ENCODE measurements at regions not wholly inside any gene's neighbourhood (a gene's known extent, or its start where the extent isn't known, plus 50 kb on each side); places are given as distances from the start of the nearest gene placed in this dataset.
"Not testable (repeated sequence)": the region's sequence is repeated elsewhere in the genome, so short reads cannot be mapped to it uniquely, and the experiment has no call there.

- DNase-seq, result no peak
Measured at GRCh38 chr3:20539666-20540065, 353.7 kb upstream of the SGO1 start.

DNA sequence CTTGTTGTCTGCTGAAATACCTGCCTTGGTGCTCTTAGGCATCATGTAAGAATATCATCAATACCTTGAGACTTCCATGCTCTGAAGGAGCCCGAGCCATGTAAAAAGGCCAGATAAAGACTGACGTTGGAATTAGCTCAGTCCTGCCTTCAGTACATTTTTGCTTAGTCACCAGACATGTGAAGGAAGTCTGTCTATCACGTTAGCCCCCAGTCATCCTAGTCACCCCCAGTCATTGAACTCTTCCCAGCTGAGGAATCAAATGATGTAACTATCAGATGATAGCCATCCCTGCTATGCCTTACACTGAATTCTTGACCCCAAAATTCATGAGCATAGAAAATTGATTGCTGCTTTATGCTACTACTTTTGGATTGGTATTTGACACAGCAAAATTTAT is 351.2 kb upstream of the SGO1 start:
- DNase-seq, result no peak

DNA sequence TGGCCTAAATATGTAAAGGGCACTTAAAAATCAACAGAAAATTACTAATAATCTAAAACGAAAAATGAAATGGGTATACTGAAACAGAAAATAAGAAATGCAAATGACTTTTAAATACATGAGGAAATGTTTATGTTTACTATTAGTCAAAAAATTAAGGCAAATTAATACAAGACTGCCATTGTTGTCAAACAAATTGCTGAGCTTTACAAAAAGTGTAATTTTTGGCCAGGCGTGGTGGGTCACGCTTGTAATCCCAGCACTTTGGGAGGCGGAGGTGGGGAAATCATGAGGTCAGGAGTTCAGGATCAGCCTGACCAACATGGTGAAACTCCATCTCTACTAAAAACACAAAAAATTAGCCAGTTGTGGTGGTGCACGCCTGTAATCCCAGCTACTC is 343.9 kb upstream of the SGO1 start:
- DNase-seq, result no peak

DNA sequence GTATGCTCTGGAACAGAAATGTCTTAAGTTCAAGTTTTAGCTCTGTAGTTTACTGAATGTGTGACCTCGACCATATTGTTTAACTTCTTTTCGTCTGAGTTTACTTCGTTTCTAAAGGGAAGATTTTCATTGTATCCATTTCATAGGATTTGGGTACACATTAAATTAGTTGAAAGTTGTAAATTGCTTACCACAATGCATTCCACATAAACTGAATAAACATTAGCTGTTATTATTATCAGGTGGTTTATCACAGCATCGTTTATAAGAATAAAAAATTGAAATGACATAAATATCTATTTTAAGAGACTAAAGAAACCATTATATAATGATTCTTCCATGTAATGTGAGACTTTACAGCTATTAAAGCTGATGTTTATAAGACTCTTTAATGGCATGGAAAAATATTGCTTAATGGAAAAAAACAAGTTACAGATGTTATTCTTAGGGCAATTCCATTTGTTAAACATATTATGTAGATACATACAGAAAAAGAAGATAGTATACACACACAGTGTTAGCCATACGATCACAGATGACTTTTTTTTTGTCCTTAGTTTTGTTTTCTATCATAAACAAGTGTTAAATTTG is 342.3 kb upstream of the SGO1 start:
- DNase-seq, result no peak

DNA sequence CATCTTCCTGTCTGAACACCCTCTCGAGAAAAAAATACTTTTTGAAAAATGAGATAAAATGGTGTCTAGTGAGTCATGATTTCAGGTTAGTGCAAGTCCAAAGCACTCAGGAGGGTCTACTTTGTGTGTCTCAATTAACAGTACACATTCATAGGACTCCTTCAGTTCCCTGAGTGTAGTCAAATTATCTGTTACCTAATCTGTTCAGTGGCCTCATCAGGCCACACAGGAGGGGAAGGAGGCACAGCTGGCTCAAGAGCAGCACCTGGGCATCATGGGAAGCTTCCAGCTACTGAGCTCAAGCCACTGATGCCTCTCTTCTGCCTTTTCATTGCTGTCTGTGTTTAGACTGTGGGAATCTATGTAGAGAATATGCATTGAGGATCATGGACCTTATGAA is 341.4 kb upstream of the SGO1 start:
- DNase-seq, result no peak

- no peak for DNase-seq
Measured at GRCh38 chr3:20524328-20524727, 338.3 kb upstream of the SGO1 start.

DNA sequence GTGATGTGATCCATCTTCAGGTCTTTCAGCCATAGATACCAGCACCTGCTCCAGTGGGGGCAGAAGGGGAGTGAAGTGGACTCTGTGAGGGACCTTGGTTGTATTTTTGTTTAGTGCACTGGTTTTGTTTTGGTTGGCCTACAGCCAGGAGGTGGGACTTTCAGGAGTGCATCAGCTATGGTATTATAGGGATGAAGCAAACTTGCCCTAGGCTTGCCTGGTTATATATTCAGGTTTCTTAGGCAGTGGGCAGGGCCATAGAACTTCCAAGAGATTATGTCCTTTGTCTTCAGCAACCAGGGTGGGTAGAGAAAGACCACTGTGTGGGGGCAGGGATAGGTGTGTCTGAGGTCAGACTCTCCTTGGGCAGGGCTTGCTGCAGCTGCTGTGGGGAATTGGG is 337.3 kb upstream of the SGO1 start:
- DNase-seq, result no peak

- not testable (repeated sequence) for DNase-seq
Measured at GRCh38 chr3:20517316-20517715, 331.3 kb upstream of the SGO1 start.

- DNase-seq, result no peak
Measured at GRCh38 chr3:20516311-20516710, 330.3 kb upstream of the SGO1 start.

- no peak for DNase-seq
Measured at GRCh38 chr3:20515834-20516233, 329.8 kb upstream of the SGO1 start.

DNA sequence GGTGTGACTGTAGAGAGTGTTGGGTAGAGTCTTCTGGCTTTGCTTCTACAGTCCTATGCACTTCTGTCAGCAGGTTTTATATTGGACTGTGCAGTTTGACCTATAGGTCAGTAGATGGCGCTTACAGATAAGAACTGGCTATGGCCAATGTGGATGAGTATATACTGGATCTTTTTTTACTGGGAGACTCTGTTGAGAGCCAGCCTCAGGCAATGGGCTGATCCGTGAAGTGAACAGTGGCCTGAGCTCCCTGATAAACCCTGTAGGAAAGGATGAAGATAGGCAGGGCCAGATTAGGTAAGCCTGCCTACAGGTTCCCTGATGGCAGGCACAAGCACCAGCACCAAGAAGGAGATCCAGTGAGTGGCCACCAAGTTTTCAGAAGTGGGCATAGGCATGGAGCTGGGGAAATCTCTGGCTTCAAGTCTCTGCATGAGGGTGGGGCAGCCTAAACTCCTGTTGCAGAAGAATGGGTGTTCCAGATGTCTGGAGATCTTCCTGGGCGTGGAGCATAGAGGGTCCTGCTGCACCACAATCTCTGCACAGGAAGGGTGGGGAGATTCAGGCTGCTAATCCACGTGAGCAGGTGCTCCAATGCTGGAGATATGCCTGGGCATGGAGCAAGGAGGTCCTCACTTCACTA is 326.0 kb upstream of the SGO1 start:
- no peak for DNase-seq

- no peak for DNase-seq
Measured at GRCh38 chr3:20510396-20510795, 324.4 kb upstream of the SGO1 start.

DNA sequence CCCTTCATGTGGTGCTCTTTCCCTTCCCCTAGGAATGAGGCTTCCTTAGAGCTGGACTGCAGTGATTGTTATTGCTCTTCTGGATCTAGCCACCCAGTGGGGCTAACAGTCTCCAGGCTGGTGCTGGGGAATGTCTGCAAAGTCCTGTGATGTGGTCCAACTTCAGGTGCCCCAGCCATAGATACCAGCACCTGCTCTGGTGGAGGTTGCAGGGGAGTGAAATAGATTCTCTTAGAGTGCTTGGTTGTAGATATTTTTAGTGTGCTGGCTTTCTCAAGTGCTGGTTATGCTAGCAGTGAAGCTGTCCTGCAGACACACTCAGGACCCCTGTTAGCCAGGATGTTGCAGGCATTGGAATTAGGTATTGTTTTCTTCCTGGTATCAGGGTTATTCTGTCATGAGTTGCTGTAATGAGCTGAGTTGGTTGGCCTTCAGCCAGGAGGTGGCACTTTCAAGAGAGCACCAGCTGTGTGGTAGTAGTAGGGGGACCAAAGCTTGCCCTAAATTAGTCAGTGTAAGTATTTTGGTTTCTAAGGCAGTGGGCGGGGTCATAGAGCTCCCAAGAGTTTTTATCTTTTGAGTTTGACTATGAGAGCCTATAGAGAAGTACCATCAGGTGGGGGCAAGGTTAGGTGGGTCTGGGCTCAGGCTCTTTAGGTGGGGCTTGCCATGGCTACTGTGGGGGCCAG is 317.5 kb upstream of the SGO1 start:
- DNase-seq, result no peak

DNA sequence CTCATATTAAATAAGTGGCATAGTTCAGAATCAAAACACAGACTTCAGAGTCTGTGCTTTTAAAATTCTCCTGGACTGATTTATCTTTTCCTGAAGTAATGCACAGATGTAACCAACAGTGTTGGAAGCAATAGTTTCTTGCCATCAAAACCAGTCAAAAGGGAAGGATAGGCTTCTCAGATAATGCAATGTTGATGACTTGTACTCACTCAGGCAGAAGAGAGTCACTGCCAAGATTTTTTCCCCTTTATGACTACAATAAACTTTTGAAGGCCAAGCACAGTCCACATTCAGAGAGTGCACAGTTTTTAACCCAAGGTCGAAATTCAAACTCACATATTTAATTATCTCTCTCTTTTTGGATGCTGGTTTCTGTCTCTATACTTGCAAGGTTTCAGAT is 305.0 kb upstream of the SGO1 start:
- DNase-seq, result no peak

- no peak for DNase-seq
Measured at GRCh38 chr3:20488151-20488550, 302.1 kb upstream of the SGO1 start.

DNA sequence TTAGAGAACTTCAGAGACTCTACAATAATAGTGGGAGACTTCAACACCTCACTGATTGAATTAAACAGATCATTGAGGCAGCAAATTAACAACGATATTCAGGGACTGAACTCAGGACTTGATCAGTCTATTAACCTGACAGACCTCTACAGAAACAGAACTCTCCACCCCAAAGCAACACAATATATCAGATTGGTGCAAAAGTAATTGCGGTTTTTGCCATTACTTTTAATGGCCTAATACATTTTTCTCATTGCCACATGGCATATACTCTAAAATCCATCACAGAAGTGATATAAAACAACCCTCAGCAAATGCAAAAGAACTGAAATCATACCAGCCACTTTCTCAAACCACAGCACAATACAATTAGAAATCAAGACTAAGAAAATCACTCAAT is 298.1 kb upstream of the SGO1 start:
- DNase-seq, result no peak

DNA sequence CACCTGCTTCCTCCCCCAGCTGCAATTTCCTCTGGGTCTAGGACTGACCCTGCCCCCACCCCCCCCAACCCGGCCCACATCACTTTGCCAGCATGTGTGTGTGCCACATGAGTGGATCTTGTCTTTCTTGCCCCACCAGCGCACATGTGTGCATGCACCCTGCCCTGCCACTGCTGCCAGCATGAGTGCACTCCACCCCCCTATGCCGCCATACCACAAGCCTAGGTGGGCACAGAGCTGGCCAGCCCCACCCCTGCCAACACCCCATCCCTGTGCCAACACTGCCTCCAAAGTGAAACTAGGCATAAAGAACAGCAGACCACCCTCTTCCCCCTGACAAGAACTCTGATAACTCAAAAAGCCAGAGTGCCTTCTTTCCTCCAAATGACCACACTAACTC is 296.3 kb upstream of the SGO1 start:
- DNase-seq, result no peak

- DNase-seq, result no peak
Measured at GRCh38 chr3:20480786-20481365, 294.9 kb upstream of the SGO1 start.

DNA sequence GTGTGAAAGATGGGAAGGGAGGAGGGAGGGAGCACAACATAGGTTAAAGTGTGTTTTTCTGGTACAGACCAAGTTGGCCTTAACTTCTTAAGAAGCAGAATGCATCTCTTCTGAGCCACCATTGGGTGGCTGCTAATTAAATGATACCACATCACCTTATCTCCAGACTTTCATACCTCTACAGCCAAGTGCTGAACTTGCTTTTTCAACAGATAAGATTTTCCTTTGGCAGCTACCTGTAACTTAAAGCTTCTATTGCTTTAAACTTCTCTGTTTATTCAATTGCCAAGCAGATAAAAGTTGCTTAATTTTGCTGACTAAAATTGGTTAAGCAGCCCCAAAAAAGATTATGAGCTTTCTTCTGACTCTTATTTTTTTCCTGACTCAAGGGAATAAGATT is 292.4 kb upstream of the SGO1 start:
- no peak for DNase-seq

GRCh38 chr3:20464237-20464636 is 278.2 kb upstream of the SGO1 start:
- DNase-seq, result not testable (repeated sequence)

DNA sequence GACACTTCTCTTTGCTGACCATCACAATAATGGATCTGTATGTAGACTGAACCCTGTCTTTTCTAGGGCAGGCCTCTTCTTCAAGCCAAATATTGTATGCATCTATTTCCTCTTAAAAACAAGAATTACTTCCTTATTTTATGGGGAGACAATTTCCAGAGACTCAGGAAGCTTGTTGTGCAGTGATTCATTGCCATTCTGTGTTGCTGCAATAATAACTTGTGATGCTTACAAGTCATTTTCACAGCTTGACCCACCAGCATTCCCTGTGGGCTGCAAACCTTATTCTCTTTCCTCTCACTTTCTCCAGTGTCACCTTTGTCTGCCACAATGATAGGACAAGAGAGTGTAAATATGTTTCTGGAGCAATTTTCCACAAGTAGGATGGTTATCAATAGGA is 276.7 kb upstream of the SGO1 start:
- no peak for DNase-seq

- DNase-seq, result no peak
Measured at GRCh38 chr3:20462226-20462625, 276.2 kb upstream of the SGO1 start.

DNA sequence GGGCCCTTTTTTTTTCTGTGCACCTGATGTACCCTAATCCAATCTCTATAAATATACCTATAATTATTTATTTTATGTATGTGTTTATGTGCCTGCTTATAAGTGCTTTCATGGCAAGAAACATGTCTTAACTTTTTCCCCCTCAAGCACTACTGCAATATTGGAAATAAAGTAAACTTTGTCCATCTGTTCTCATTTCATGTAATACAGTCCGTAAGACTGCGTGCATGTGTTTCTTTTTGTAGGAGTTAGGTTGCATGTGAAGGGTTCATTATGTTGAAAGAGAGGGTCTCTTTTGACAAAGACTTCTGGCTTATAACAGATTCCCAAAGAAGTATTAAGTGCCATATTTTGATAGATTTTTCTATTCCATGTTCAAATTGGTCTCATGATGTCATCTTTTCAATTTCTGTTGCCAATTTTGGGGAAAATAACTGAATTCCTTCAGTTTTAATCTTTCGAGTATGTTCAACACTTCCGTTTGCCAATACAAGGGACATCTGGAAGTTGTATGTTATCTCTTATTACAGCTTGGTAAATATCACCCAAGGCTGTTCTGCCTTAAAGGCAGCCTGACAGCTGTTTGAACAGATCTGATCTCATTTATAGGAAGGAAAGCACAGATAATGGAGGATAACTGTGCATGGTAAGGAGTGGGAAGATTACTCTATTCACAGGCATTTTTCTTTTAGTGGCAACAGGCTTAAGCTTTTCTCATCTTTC is 273.1 kb upstream of the SGO1 start:
- DNase-seq, result no peak

- no peak for DNase-seq
Measured at GRCh38 chr3:20456511-20456910, 270.5 kb upstream of the SGO1 start.
